GM12892 (cell line): ENCODE measurements at regions not wholly inside any gene's neighbourhood (a gene's known extent, or its start where the extent isn't known, plus 50 kb on each side); places are given as distances from the start of the nearest gene placed in this dataset.

Experiments
- POLR2AphosphoS5 ChIP-seq: IDR thresholded peaks from 2 replicates; pipeline ENCODE4 v1.6.1; 2011; ENCODE audit warnings: low read depth, low read length, control low read depth
- TAF1 ChIP-seq: IDR thresholded peaks from 2 replicates; pipeline ENCODE4 v1.6.1; 2011; ENCODE audit warnings: low read depth, mild to moderate bottlenecking, control low read depth, low read length, borderline replicate concordance

GRCh38 chr3:21094686-21095085 is 656.3 kb downstream of the ZNF385D start:
- TF ChIP-seq POLR2AphosphoS5, result no peak
- TF ChIP-seq TAF1, result no peak
